SIG-M5 treated with dmso at 0.1 percent for 504 hours (cell line): ENCODE measurements at regions not wholly inside any gene's neighbourhood (a gene's known extent, or its start where the extent isn't known, plus 50 kb on each side); places are given as distances from the start of the nearest gene placed in this dataset.
"Not testable (repeated sequence)": the region's sequence is repeated elsewhere in the genome, so short reads cannot be mapped to it uniquely, and the experiment has no call there.

Experiments used
- DNase-seq: peaks from one replicate; lab custom pipeline; 2025; ENCODE audit not compliant: unreplicated experiment; lab: John Stamatoyannopoulos, UW

- DNase-seq: no peak
Measured at GRCh38 chrX:68953331-68953730, 124.5 kb downstream of the EFNB1 start.

- DNase-seq: not testable (repeated sequence)
Measured at GRCh38 chrX:68951942-68952619, 123.3 kb downstream of the EFNB1 start.

GRCh38 chrX:68950937-68951336, 122.1 kb downstream of the EFNB1 start:
- DNase-seq: no peak

GRCh38 chrX:68947882-68948605, 119.2 kb downstream of the EFNB1 start:
- no peak for DNase-seq

- DNase-seq: no peak
Measured at GRCh38 chrX:68945603-68946228, 116.9 kb downstream of the EFNB1 start.

GRCh38 chrX:68945081-68945602, 116.3 kb downstream of the EFNB1 start:
- no peak for DNase-seq

GRCh38 chrX:68944211-68944610, 115.4 kb downstream of the EFNB1 start:
- DNase-seq: no peak

- no peak for DNase-seq
Measured at GRCh38 chrX:68942840-68943239, 114.0 kb downstream of the EFNB1 start.

GRCh38 chrX:68942104-68942503, 113.3 kb downstream of the EFNB1 start:
- DNase-seq: no peak

GRCh38 chrX:68941385-68941952, 112.6 kb downstream of the EFNB1 start:
- no peak for DNase-seq

GRCh38 chrX:68940601-68941000, 111.8 kb downstream of the EFNB1 start:
- no peak for DNase-seq

GRCh38 chrX:68939868-68940267, 111.0 kb downstream of the EFNB1 start:
- DNase-seq: no peak

- no peak for DNase-seq
Measured at GRCh38 chrX:68938244-68939004, 109.6 kb downstream of the EFNB1 start.

GRCh38 chrX:68937581-68937980, 108.8 kb downstream of the EFNB1 start:
- DNase-seq: no peak

- DNase-seq: no peak
Measured at GRCh38 chrX:68936608-68937007, 107.8 kb downstream of the EFNB1 start.

- no peak for DNase-seq
Measured at GRCh38 chrX:68936126-68936525, 107.3 kb downstream of the EFNB1 start.

GRCh38 chrX:68935362-68935761, 106.5 kb downstream of the EFNB1 start:
- DNase-seq: no peak

GRCh38 chrX:68934922-68935321, 106.1 kb downstream of the EFNB1 start:
- no peak for DNase-seq

- DNase-seq: no peak
Measured at GRCh38 chrX:68934421-68934820, 105.6 kb downstream of the EFNB1 start.

GRCh38 chrX:68932611-68933010, 103.8 kb downstream of the EFNB1 start:
- DNase-seq: no peak

- no peak for DNase-seq
Measured at GRCh38 chrX:68931345-68931744, 102.5 kb downstream of the EFNB1 start.
